DOHH2 (cell line): ENCODE measurements at regions not wholly inside any gene's neighbourhood (a gene's known extent, or its start where the extent isn't known, plus 50 kb on each side); places are given as distances from the start of the nearest gene placed in this dataset.

ENCODE experiments used
- EZH2phosphoT487 ChIP-seq: fragments of 200-600 bp; sonication (generic); IDR thresholded peaks from 2 replicates; pipeline ENCODE4 v1.6.1; 2017; ENCODE audit warnings: borderline replicate concordance, mild to moderate bottlenecking, antibody characterized with exemption, low read length, moderate library complexity, mixed read lengths
- TF ChIP-seq, protein P1 (sequence below): fragments of 200-600 bp; sonication (generic); IDR thresholded peaks from one replicate; pipeline ENCODE4 v1.5.1; 2014; ENCODE audit warnings: antibody characterized with exemption, mild to moderate bottlenecking, low read depth, low read length; ENCODE audit not compliant: poor library complexity, severe bottlenecking

DNA sequence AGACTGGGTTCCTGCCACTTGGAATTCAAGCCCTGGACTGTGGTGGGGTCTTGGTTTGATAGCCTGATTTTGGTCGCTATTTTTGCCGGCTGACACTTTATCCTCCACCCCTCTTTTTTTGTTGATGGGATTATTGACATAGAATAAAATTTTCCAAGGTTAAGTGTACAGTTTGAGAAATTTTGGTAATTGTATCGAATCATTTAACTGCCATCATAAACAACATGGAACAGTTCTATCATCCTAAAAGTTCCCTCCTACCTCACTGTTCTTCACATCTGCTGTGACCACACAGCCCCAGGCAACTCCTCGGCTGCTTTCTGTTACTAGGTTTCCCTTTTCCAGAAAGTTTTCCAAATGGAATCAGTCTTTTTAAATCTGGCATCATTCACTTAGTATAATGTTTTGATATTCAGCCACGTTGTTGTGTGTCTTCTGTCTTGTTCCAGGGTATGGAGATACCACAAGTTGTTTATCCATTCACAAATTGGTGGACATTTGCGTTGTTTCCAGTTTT lies 50.6 kb upstream of the STEAP1B start:
- TF ChIP-seq, protein P1, sequence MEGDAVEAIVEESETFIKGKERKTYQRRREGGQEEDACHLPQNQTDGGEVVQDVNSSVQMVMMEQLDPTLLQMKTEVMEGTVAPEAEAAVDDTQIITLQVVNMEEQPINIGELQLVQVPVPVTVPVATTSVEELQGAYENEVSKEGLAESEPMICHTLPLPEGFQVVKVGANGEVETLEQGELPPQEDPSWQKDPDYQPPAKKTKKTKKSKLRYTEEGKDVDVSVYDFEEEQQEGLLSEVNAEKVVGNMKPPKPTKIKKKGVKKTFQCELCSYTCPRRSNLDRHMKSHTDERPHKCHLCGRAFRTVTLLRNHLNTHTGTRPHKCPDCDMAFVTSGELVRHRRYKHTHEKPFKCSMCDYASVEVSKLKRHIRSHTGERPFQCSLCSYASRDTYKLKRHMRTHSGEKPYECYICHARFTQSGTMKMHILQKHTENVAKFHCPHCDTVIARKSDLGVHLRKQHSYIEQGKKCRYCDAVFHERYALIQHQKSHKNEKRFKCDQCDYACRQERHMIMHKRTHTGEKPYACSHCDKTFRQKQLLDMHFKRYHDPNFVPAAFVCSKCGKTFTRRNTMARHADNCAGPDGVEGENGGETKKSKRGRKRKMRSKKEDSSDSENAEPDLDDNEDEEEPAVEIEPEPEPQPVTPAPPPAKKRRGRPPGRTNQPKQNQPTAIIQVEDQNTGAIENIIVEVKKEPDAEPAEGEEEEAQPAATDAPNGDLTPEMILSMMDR = peak; percentile 12
- peak; percentile 97; the same call in 1 of the 2 replicates for TF ChIP-seq EZH2phosphoT487
